HG03097 (cell line): ENCODE measurements at regions not wholly inside any gene's neighbourhood (a gene's known extent, or its start where the extent isn't known, plus 50 kb on each side); places are given as distances from the start of the nearest gene placed in this dataset.
"Not testable (repeated sequence)": the region's sequence is repeated elsewhere in the genome, so short reads cannot be mapped to it uniquely, and the experiment has no call there.

Experiments
- ATAC-seq: cut with Tn5 transposase; IDR thresholded peaks from one replicate; pipeline ENCODE4 v1.9.1; 2021; ENCODE audit not compliant: unreplicated experiment, low FRiP score

DNA sequence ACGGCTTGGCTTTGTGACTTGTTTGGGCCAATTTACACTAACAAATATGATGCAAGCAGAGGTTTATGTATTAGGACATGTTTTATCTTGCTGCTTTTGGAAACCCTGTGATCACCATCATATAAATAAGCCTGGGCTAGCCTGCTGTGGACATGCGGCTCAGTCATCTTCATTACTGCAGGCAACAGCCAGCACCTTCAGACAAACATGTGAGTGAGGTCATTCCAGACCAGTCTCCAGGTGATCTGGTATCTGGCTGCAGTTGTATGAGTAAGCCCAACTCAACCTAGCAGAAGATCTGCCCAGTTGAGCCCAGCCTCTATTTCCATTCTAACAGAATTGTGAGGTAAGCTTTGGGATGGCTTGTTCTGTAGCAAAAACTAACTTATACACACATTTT lies 254.6 kb upstream of the ATP5MC3 start:
- no peak for ATAC-seq

DNA sequence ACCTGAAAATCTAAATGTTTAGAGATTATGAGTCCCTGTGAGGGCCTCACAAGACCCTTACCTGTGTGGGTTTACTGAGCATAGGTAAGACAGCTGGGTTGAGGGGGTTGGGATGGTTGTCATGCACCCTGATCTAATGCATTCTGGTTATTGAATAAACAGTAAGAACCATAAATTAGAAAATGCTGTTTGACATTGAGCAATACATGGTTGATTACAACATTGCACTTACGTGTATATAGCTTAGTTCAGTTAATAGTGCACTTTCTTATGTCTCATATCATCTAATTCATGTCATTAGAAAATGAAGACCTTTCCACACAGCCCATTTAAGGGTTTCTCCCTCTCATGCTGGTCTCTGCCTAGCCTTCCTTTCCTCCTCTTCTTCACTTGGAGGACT lies 253.5 kb upstream of the ATP5MC3 start:
- no peak for ATAC-seq

DNA sequence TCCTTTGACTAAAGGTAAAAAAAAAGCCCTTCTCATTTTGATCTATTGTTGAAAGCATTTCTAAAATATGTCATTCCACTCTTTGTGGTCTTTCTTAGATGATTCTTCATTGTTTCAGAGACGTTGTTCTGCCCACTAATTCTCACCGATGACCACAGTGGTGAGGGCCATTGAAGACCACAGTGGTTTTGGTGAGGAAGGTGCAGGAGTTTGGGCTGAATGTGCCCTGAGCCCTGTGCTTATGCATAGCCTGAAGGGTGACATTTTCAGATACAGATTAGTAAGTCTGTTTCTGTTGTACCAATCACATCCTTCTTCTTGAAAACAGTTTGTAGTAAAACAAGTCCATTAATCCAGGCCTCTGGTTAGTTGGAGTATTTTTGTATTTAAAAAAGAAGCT lies 251.3 kb upstream of the ATP5MC3 start:
- no peak for ATAC-seq

DNA sequence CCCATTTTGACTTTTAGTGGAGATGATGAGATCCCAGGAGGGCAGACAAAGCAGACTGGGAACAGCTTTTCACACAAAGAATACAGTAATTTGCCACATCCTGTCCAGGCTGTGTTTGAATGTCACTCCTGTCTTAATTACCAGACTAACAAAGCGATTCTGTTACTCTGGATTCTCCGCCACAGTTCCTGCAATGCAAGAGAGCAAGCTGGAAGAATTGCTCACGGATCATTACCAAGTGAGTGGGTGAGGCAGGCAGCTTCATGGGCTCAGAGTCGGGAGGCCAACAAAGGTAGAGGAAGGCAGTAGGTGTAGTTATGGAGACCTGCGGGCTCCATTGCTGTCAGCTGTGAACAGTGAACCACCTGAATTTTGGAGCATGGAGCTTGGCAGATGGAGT lies 250.5 kb upstream of the ATP5MC3 start:
- no peak for ATAC-seq

DNA sequence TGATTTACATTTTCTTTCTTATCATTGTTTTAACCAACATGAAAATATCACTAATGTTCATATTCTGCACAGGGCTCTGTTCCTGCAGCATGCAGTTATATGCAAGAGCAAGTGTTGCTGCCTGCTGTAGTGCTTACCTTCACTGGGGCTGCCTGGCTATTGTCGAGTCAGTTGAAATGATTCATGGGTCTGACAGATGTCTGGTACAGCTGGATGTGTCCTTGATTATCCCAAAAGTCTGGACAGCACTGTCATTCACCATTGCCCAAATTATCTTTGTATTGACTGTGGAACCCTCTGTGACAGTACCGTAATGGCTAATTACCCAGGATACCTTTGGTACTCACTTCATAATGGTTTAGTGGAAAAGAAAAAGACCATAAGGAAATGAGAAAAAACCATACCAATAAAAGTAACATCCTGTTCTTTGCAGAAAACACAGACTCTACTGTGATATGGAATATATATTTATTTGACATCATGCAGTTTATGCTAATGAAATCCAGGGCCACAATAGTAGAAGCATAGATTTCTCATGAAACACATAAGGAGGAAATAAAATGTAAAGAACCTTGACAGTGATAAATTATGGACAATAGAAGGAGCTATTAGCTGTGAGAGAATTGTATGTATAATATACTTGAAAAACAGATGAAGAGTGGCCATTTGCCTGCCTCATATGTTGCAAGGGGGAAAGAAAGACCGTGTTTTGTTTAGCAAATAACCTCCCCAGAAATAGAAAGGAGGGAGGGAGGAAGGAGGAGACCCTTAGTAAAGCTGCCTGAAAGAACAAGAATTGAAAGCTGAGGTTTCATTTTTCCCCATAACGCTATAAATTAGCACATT lies 249.8 kb upstream of the ATP5MC3 start:
- ATAC-seq = no peak

DNA sequence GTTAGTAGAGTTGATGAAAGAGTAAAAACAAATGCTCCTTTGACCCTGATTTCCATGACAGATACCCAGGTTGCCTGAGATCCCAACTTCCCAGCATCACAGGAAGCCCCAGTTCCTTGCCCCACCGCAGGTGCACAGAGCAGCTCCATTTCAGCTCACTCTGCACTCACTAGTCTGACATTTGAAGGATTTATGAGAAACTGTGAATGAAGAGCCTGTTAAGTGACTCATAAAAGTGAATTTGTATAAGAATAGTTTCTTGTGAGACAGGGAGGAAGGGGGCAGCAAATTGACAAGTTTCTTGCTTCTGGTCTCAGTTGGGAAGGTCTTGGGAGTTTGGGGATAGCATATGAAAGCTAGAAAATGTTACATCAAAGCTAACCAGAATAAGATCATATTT lies 248.7 kb upstream of the ATP5MC3 start:
- ATAC-seq = no peak

DNA sequence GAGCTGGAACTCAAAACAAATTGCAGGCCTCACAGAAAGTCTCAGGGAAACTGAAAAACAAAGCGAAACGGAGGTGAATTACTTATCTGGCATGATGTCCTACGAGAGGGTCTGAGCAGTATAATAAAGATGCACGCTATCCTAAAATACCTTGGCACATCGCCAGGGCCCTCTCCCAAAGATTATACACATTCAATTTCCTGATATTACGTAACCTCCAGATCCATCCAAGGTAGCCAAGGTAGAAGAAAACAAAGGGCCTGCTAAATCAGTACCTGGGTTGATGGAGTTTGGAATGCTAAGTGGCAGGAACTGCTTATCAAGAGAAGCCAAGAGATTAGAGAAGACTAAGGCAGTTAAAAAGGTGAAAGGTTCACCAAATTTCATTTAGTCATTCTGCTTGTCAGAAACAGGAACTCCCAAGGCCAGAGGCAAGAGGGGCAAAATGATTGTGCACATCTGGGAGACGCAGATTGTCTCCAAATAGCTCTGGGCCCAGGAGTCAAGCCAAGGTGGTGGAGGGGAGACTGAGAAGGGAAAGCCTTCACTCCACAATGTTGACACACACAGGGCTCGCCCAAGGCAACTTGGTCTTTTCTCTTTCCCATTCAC lies 236.8 kb upstream of the ATP5MC3 start:
- no peak for ATAC-seq

DNA sequence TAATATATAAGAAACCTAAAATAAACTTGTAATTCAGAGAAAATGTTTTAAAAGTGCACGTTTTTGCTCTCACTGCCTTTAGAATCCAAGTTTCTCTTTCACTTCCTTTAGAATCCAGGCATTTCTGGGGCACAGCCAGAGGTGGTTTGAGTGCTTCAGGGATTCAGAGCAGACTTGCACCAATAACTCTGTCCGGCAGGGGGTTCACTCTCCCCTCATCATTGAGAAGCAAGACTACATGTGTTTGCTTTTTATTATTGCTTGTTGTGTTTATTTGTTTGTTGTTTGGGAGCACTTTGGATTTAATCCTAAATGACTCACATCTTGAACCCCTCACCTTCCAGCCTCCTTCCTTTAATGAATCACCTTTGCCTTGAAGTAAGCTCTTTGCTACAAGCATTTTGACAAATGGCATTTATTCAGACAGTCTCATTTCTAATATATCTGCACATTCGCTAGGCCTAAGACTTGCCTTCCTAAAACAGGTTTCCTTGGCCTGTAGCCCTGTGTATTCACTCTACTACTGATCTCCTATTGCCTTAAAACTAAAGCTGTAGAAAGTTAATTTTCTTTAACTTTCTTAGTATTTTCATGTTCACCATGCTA lies 233.5 kb upstream of the ATP5MC3 start:
- no peak for ATAC-seq

DNA sequence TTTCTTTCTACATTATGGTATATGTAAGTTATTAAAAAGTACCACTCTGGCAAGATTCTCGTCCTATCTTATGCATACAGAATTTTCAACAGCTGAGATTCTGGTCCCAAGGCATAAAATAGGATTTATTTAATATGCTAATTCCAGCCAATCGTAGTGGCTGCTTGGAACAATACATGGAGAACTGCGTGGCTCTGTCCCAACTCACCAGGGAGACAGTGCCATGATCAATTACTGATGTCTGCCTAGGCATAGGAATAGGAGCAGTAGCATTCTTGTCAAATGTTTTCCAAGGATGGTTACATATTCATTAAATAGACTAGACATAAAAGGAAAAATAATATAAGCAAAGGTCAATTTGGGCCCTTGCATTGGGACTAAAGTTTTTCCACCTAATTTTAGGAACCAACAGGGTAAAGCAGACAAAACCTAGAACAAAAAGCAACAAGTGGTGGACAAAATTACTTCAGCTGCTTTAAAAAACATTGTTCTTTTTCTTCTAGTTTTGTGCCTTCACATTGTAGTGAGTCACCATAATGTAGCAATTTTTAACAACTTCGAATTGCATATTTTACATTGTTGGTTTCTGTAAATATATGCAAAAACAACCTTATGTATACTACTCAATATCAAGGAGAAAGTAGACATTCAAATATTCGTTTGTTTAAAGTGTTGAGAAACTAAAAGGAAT lies 232.8 kb upstream of the ATP5MC3 start:
- no peak for ATAC-seq

DNA sequence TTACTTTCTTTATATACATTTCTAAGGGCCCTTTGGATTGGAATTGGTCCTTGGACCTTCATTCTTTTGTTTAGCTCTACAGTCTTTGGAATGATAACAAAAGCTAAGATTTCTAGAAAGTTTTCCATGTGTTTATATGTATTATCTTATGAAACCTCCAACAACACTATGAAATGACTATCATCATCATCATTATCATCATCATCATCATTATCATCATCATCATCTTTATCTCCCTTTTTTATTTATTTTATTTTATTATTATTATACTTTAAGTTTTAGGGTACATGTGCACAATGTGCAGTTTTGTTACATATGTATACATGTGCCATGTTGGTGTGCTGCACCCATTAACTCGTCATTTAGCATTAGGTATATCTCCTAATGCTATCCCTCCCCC lies 229.4 kb upstream of the ATP5MC3 start:
- ATAC-seq = not testable (repeated sequence)

DNA sequence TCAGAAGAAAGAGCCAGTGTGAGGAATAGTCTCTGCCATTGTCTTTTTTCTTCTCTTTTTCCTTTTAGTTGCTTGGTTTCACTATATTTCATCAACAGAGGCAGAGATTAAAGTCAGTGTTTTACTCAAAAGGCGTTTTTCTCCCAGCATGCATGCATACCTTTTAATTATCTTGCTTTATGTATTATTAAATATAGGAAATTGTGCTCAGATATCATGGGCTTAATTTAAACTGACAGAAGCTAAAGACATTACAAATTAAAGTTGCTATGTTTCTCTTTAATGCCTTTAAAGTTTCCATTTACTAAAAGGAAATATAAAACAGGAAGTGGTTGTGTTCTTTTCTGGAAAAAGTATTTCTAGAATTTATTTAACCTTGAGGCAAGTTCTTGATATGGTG lies 223.3 kb upstream of the ATP5MC3 start:
- ATAC-seq = no peak

DNA sequence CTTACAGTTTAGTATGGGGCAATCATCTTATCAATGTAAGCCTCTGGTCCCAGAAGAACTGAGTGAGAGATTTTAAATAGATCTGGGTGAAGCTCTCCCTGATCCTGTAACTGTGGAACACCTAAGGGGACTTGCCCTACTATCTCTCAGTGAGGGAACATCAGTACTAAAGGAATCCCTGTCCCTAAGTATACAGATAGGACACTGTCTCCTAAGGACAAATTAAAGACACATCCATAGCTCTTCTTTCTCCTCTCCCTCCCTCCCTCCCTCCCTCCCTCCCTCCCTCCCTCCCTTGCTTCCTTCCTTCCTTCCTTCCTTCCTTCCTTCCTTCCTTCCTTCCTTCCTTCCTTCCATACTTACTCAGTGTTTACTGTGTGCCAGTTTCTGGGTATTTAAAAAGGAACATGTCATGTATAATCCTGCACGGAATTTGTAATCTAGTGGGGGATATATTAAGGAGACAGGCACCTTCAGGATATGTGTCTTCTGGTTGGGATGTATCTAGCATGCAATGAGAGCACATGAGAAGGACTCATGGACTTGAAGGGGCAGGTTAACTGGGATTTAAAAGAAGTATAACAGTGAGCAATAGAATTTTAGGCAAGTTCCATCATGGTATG lies 222.2 kb upstream of the ATP5MC3 start:
- no peak for ATAC-seq

DNA sequence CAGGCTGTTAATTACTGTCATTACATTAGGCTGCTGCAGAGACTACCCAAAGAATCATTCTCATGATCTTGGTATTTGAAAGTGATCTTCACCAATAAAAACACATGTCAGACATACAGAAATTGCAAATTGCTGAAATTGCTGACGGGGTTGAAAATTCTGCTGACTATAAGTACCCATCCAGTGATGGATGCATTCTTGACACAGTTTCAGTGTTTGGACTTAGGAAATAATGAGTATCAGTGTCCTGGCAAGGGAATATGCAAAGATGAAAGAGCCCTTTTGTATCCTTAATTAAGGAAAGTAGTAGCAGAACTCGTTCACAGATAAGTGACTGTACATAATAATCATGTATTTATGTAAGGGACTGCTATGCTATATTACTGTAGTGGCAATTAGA lies 221.1 kb upstream of the ATP5MC3 start:
- no peak for ATAC-seq

DNA sequence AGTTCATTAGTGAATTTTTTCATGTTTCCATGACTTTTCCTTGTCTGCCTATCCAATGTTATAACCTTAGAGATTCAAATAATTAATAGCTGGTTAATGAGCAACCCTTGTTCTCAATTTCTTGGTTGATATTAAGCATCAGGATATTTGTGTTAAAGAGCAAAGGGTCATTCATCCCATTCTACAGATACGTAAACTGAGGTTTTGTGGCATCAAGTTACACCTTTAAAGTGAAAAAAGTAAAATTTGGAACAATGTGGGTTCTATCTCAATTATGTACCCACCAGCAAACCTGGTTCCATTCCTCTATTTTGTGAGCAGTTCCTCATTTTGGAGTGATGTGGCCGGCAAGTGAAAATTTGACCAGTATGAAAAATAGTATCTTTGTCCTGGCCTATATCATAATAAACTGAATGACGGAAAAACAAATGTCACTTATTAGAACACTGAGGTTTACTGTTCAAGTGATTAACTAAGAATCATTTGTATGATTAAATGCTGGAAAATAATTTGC lies 220.5 kb upstream of the ATP5MC3 start:
- ATAC-seq = no peak

DNA sequence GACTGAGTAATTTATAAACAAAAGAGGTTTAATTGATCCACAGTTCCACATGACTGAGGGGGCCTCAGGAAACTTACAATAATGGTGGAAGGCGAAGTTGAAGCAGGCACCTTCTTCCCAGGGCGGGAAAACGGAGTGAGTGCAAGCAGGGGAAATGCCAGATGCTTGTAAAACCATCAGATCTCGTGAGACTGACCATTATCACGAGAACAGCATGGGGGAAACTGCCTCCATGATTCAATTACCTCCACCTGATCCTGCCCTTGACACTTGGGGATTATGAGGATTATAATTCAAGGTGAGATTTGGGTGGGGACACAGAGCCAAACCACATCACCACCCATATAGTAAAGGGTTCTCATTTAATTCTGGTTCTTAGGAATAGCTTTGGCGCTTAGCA lies 219.5 kb upstream of the ATP5MC3 start:
- ATAC-seq = no peak

DNA sequence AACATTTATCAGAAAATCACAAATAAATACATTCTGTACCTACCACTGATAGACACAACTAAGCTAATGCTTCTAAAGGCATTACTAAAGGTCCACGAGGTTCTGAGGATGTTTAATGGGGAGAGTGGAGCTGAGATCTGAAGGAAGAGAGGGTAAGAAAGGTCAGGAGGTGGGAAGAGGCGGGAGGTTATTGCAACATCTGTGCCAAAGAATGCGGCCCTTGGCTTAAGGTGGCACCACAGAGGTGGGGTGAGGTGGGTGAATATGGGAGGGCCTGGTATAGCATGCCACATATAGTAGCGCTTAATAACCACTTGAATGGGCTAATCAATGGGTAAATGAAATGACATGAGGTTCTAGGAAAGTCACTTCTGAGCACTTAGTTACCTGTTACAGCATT lies 217.8 kb upstream of the ATP5MC3 start:
- no peak for ATAC-seq

DNA sequence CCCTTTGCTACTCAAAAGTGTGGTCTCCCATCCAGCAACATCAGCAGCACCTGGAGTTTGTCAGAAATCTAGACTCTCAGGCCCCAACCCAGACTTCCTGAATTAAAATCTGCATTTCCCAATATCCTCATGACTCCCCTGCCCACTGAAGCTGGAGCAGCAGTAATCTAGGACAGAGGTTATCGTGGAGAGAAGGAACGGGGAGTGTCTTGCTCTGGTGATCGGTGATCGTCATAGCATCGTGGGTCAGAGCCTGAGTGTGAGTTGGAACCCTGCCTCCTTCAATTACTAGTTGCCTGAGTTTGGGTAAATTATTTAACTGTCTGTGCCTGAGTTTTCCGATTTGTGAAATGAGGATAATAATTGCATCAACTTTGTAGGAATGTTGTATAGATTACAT lies 217.3 kb upstream of the ATP5MC3 start:
- no peak for ATAC-seq

DNA sequence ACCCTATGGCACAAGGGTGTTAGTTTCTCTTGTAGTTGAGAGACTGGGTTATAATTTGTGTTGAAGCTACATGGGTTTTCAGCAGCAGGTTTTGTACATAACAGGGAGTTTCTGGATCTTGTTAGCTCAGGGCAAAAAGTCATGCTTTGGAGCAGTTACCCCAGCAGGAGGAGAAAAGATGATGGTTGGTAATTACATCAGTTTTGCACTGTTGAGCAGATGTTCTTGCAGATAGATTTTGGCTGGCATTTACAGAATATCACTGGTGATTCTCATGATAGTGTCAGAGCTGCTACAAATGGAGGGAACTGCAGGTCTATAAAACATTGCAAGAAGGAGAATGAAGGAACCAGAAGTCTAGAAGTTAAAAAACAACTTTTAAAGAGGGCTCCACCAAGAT lies 215.2 kb upstream of the ATP5MC3 start:
- no peak for ATAC-seq

DNA sequence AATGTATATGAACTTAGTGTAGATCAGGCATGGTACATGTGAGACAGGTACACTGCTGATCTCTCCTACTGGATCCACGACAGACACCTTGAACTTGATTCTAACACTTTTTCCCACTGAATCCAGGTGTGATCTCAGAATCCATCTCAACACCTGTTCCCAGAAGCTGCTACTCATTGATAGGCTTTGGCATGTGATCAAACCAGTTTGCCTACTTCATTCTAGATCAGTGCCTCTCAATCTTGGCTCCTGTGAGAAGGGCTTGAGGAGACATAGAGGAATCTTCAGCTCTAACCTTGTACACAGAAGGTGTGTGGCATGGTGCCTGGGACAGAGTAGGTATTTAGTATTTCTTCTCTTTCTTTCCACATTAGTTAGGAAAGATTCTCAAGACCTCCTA lies 212.3 kb upstream of the ATP5MC3 start:
- ATAC-seq = no peak

DNA sequence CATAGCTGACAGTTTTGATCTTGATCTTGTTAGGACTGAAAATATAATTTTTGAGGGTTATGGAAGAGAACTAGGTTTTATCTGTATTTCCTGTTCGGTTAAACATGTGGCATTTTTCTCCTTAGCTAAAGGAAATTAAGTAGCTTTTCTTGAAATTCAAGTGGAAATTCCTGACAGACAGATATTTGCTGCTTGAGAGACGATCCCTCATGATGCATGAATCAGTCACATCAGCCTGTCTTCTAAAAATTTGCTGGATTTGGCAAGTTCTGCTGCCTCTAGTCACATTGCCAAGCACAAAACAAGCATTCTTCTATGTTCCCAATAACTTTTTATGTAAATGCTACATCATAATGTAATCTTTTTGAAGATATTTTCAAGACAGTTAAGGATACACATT lies 201.8 kb upstream of the ATP5MC3 start:
- ATAC-seq = no peak

DNA sequence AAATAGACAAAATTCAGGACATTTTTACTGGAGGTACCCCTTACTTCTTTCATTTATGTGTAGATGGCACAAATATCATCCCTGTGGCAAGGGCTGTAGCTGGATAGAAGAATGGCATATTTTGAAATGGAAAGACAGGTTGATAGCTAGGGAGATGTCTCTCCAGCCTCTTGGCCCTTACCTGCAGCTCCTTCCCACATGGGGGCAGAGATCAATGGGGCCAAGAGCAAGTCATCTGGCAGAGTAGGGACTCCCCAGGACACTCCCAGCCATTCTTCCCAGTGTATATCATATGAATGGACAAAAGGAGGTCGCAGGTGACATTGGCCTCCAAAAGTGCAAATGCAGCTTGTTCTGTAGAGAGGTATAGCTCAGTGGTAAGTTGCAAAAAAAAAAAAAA lies 192.2 kb upstream of the ATP5MC3 start:
- ATAC-seq = no peak
